ENCODE measurements at regions not wholly inside any gene's neighbourhood (a gene's known extent, or its start where the extent isn't known, plus 50 kb on each side); places are given as distances from the start of the nearest gene placed in this dataset.

GRCh38 chr3:115226844-115227445 lies 79.9 kb upstream of the ZBTB20 start:
- TF ChIP-seq, protein P1, sequence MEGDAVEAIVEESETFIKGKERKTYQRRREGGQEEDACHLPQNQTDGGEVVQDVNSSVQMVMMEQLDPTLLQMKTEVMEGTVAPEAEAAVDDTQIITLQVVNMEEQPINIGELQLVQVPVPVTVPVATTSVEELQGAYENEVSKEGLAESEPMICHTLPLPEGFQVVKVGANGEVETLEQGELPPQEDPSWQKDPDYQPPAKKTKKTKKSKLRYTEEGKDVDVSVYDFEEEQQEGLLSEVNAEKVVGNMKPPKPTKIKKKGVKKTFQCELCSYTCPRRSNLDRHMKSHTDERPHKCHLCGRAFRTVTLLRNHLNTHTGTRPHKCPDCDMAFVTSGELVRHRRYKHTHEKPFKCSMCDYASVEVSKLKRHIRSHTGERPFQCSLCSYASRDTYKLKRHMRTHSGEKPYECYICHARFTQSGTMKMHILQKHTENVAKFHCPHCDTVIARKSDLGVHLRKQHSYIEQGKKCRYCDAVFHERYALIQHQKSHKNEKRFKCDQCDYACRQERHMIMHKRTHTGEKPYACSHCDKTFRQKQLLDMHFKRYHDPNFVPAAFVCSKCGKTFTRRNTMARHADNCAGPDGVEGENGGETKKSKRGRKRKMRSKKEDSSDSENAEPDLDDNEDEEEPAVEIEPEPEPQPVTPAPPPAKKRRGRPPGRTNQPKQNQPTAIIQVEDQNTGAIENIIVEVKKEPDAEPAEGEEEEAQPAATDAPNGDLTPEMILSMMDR (IDR thresholded peaks at IDR 0.05 in 4 of 5, conservative IDR thresholded peaks at IDR 0.05 in 1 of 5) = no peak
- TF ChIP-seq POLR2A (IDR thresholded peaks at IDR 0.05) = no peak
